ENCODE measurements at regions not wholly inside any gene's neighbourhood (a gene's known extent, or its start where the extent isn't known, plus 50 kb on each side); places are given as distances from the start of the nearest gene placed in this dataset.
A peak's percentile ranks its signal among the peaks of the same experiment; 100 is the strongest.

- no peaks in the 10 kb centered on the region for H4K20me1 ChIP-seq (ENCODE audit: insufficient read depth)
- TF ChIP-seq, protein P1, sequence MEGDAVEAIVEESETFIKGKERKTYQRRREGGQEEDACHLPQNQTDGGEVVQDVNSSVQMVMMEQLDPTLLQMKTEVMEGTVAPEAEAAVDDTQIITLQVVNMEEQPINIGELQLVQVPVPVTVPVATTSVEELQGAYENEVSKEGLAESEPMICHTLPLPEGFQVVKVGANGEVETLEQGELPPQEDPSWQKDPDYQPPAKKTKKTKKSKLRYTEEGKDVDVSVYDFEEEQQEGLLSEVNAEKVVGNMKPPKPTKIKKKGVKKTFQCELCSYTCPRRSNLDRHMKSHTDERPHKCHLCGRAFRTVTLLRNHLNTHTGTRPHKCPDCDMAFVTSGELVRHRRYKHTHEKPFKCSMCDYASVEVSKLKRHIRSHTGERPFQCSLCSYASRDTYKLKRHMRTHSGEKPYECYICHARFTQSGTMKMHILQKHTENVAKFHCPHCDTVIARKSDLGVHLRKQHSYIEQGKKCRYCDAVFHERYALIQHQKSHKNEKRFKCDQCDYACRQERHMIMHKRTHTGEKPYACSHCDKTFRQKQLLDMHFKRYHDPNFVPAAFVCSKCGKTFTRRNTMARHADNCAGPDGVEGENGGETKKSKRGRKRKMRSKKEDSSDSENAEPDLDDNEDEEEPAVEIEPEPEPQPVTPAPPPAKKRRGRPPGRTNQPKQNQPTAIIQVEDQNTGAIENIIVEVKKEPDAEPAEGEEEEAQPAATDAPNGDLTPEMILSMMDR (conservative IDR thresholded peaks at IDR 0.05; ENCODE audit: low read depth, low read length) = peak; percentile 49; the same call in 1 of the 2 replicates
- H3K27me3 ChIP-seq (ENCODE audit: insufficient read depth, low read depth) = no peaks in the 10 kb centered on the region
- H2AFZ ChIP-seq (ENCODE audit: low read depth) = no peak overlapping the region
- H3K4me1 ChIP-seq (ENCODE audit: low read depth, poor library complexity, severe bottlenecking) = peaks cover 25% of the 10 kb centered on the region
- H3K4me2 ChIP-seq = no peak overlapping the region
- H3K9ac ChIP-seq = no peak overlapping the region
- H3K36me3 ChIP-seq (ENCODE audit: insufficient read depth) = no peaks in the 10 kb centered on the region
- no peaks in the 10 kb centered on the region for H3K79me2 ChIP-seq (ENCODE audit: insufficient read depth, low read depth)
- no peak overlapping the region for H3K27ac ChIP-seq
- no peak overlapping the region for H3K4me3 ChIP-seq (IDR thresholded peaks at IDR 0.05; ENCODE audit: insufficient read depth, low read depth, low read length)
Measured at GRCh38 chr22:22171357-22172218, 73.0 kb upstream of the VPREB1 start.

GRCh38 chr22:22169923-22170322, 74.7 kb upstream of the VPREB1 start:
- TF ChIP-seq, protein P1 (conservative IDR thresholded peaks at IDR 0.05; ENCODE audit: low read depth, low read length) = no peak
- H3K4me3 ChIP-seq (IDR thresholded peaks at IDR 0.05; ENCODE audit: insufficient read depth, low read depth, low read length) = no peak overlapping the region
- no peaks in the 10 kb centered on the region for H3K36me3 ChIP-seq (ENCODE audit: insufficient read depth)
- H3K27me3 ChIP-seq (ENCODE audit: insufficient read depth, low read depth) = no peaks in the 10 kb centered on the region
- H3K4me2 ChIP-seq = no peak overlapping the region
- no peaks in the 10 kb centered on the region for H3K79me2 ChIP-seq (ENCODE audit: insufficient read depth, low read depth)
- H4K20me1 ChIP-seq (ENCODE audit: insufficient read depth) = no peaks in the 10 kb centered on the region
- H3K4me1 ChIP-seq (ENCODE audit: low read depth, poor library complexity, severe bottlenecking) = peaks cover 25% of the 10 kb centered on the region
- H3K27ac ChIP-seq = no peak overlapping the region
- H3K9ac ChIP-seq = no peak overlapping the region
- no peak overlapping the region for H2AFZ ChIP-seq (ENCODE audit: low read depth)

GRCh38 chr22:22168941-22169867, 75.4 kb upstream of the VPREB1 start:
- no peaks in the 10 kb centered on the region for H4K20me1 ChIP-seq (ENCODE audit: insufficient read depth)
- H3K27ac ChIP-seq = no peak overlapping the region; the same call in 1 of the 2 replicates
- TF ChIP-seq, protein P1 (conservative IDR thresholded peaks at IDR 0.05; ENCODE audit: low read depth, low read length) = no peak
- H3K79me2 ChIP-seq (ENCODE audit: insufficient read depth, low read depth) = no peaks in the 10 kb centered on the region
- no peaks in the 10 kb centered on the region for H3K27me3 ChIP-seq (ENCODE audit: insufficient read depth, low read depth)
- H3K4me3 ChIP-seq (IDR thresholded peaks at IDR 0.05; ENCODE audit: insufficient read depth, low read depth, low read length) = no peak overlapping the region
- no peaks in the 10 kb centered on the region for H3K36me3 ChIP-seq (ENCODE audit: insufficient read depth)
- H3K4me1 ChIP-seq (ENCODE audit: low read depth, poor library complexity, severe bottlenecking) = peaks cover 25% of the 10 kb centered on the region
- peak overlapping the region; percentile 67 for H3K4me2 ChIP-seq
- no peak overlapping the region for H3K9ac ChIP-seq
- H2AFZ ChIP-seq (ENCODE audit: low read depth) = peak overlapping the region; percentile 39

DNA sequence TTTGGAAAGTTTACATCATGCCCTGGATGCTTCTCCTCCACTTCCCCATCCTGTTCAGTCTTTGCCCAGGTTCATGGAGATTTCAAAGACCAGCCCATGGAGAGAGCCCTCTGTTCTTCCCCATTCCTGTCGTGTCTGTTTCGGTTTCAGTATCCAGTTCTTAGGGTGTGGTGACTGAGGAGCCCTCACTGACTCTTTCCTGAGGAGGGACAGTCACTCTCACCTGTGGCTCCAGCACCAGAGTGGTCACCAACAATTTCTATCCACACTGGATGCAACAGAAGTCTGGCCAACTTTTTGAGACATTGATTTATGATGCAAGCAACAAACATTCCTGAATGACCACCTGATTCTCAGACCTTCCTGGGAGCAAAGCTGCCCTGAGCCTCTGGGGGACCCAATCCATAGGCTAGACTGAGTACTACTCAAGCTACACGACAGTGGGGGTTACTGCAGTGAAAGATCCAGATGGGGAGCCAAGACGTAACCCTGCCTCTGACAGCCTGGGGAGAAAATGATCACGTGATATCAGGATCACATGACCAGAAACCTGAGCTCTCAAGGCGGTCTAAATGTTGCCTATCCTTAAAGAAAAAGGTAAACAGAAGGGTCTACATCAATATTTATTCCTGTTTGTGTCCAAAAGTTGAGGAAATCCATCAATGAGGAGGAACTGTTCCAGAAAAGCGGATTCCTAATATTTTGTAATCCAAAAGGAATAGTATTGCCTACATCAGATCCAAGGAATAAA, 76.2 kb upstream of the VPREB1 start:
- Histone ChIP-seq H3K4me2 (peak overlapping the region; percentile 67), H3K9ac (no peak overlapping the region), H3K4me1 (ENCODE audit: low read depth, poor library complexity, severe bottlenecking) (peaks cover 25% of the 10 kb centered on the region), H3K4me3 (IDR thresholded peaks at IDR 0.05; ENCODE audit: insufficient read depth, low read depth, low read length) (no peak overlapping the region), H3K27ac (peak overlapping the region; percentile 36; the same call in 1 of the 2 replicates), H3K27me3 (ENCODE audit: insufficient read depth, low read depth) (no peaks in the 10 kb centered on the region), H3K36me3 (ENCODE audit: insufficient read depth) (no peaks in the 10 kb centered on the region), H4K20me1 (ENCODE audit: insufficient read depth) (no peaks in the 10 kb centered on the region), H2AFZ (ENCODE audit: low read depth) (peak overlapping the region; percentile 39), H3K79me2 (ENCODE audit: insufficient read depth, low read depth) (no peaks in the 10 kb centered on the region)
- TF ChIP-seq, protein P1 (conservative IDR thresholded peaks at IDR 0.05; ENCODE audit: low read depth, low read length) = no peak
